Endothelial cell of umbilical vein (primary cell): ENCODE measurements at regions not wholly inside any gene's neighbourhood (a gene's known extent, or its start where the extent isn't known, plus 50 kb on each side); places are given as distances from the start of the nearest gene placed in this dataset.

Source experiments
- CTCF ChIP-seq, 2 donors: IDR thresholded peaks; 1 replicate in 1 of 2; 2 replicates in 1 of 2; pipeline ENCODE4 v1.5.1; 2011; ENCODE audit warnings: low read length in 2 of 2, mild to moderate bottlenecking in 2 of 2, moderate library complexity in 2 of 2, control low read depth in 1 of 2, inconsistent platforms in 1 of 2, low read depth in 1 of 2; ENCODE audit not compliant: insufficient read depth in 1 of 2; ENCODE audit errors: extremely low read depth in 1 of 2
- EZH2 ChIP-seq: IDR thresholded peaks from 2 replicates; pipeline ENCODE4 v1.6.1; 2012; ENCODE audit warnings: borderline replicate concordance, low read depth, mild to moderate bottlenecking, moderate library complexity, low read length, inconsistent platforms; ENCODE audit not compliant: severe bottlenecking
- MAX ChIP-seq: IDR thresholded peaks from 2 replicates; pipeline ENCODE4 v1.6.1; 2011; ENCODE audit not compliant: insufficient read depth, insufficient read length
- POLR2A ChIP-seq: IDR thresholded peaks from 2 replicates; pipeline ENCODE4 v1.6.1; 2012; ENCODE audit warnings: low read depth, mild to moderate bottlenecking, control low read depth, low read length
- POLR2AphosphoS5 ChIP-seq: IDR thresholded peaks from 2 replicates; pipeline ENCODE4 v1.6.1; 2012; ENCODE audit warnings: low read depth, mild to moderate bottlenecking, control low read depth, low read length, moderate library complexity; ENCODE audit not compliant: insufficient read depth

DNA sequence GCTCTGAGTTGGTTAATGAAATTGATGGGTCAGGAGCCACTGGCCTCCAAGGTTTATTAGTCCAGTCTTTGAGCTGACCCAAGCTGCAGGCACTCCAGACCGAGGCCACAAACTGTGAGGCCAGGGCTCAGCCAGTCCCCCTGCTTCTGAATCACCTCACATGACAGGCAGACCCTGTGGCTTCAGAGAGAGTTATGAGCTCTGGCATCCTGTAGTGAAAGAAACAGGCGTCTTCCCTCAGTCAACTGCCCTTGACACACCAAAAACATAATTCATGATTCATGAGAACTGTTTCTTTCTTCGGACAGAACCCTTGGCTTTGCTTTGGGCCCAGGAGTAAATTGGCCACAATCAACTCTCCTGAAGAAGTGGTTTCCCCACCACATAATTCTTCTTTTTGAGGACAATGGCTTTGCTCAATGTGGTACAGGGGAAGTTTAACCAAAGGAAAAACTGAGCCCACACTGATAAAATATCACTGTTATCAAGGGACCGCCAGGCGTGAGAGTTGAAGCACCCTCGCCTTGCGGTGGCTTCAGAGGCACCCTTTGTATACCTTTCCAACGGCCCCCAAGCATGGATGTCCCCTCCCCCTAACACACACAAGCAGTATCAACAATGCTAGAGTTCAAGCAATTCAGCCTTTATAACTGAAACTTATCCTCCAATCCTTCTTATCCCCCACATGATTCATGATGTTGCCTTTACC, 226.9 kb downstream of the CYRIA start:
- TF ChIP-seq CTCF (IDR thresholded peaks at IDR 0.05; ENCODE audit: extremely low read depth in 1 of 2, insufficient read depth in 1 of 2, low read depth in 1 of 2, low read length in 2 of 2) (no peak), POLR2A (no peak), EZH2 (no peak), MAX (no peak), POLR2AphosphoS5 (no peak)
